HL-60 (cell line): ENCODE measurements at regions not wholly inside any gene's neighbourhood (a gene's known extent, or its start where the extent isn't known, plus 50 kb on each side); places are given as distances from the start of the nearest gene placed in this dataset.

Experiments used
- DNase-seq, 2 experiments: peaks; one replicate each; pipeline ENCODE4 v3.0.0-alpha.2; 2010 to 2020; ENCODE audit warnings: low read depth in 1 of 2, low spot score in 1 of 2
- H3K27ac ChIP-seq: fragments of 250-450 bp; sonication (Bioruptor Pico); replicated peaks from 2 replicates; pipeline ENCODE4 v1.5.1; 2020; ENCODE audit warnings: mild to moderate bottlenecking, moderate library complexity
- H3K27me3 ChIP-seq: fragments of 250-450 bp; sonication (Bioruptor Pico); 2 replicates; pipeline ENCODE4 v1.5.1; 2021; ENCODE audit warnings: mild to moderate bottlenecking, moderate library complexity; ENCODE audit not compliant: insufficient read depth, poor library complexity, severe bottlenecking
- H3K4me3 ChIP-seq: replicated peaks from 2 replicates; pipeline ENCODE4 v1.5.1; 2011; ENCODE audit warnings: mild to moderate bottlenecking, control low read depth, low read length; ENCODE audit not compliant: insufficient read depth
- GABPA ChIP-seq: IDR thresholded peaks from 2 replicates; pipeline ENCODE4 v1.6.1; 2012; ENCODE audit warnings: low read depth
- POLR2AphosphoS5 ChIP-seq: IDR thresholded peaks from 2 replicates; pipeline ENCODE4 v1.6.1; 2012; ENCODE audit warnings: low read depth
- SPI1 ChIP-seq: IDR thresholded peaks from 2 replicates; pipeline ENCODE4 v1.6.1; 2012; ENCODE audit warnings: low read depth, mild to moderate bottlenecking, borderline replicate concordance
- TF ChIP-seq, protein P1 (sequence below): IDR thresholded peaks from one replicate; pipeline ENCODE4 v1.5.1; 2011; ENCODE audit warnings: low read length, control low read depth, inconsistent platforms; ENCODE audit not compliant: insufficient read depth
- TF ChIP-seq, protein P2 (sequence below): IDR thresholded peaks from 2 replicates; pipeline ENCODE4 v1.6.1; 2012; ENCODE audit warnings: low read depth; ENCODE audit not compliant: insufficient replicate concordance

DNA sequence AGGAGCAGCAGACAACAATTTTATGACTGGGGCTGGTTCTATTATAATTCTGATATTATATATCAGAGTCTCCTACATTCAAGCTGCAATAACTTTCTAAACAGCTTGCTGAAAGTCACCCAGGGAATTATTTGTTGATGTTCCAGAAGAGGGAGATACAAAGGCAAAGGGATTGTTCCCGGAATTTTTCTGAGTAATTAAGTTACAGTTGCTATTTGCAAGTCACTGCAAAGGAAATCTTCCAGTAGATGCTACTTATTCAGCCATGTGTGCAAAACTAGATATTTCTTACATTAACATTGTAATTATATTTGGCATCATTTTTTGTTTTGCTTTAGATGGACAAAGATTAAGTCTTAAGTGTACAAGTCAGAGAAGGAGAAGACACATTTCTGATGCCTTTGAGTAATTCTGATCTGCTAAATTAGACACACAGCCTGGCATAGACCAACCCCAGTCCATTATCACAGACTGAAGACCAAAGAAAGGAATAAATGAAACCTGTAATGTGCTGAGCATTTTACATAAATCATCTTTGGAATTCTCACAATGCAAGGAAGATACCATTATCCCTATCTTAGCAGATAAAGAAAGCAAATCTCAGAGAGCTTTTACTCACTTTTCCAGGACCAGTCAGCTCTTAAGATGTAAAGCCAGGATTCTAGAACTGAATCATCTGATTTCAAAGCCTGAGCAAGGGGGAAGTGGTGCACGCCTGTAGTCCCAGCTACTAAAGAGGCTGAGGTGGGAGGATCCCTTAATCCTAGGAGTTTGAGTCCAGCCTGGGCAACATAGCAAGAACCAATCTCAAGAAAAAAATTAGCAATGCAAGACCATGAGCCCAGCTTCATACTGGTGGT lies 62.6 kb upstream of the AKAP12 start:
- Histone ChIP-seq H3K4me3 (no peak overlapping the region), H3K27ac (no peak overlapping the region), H3K27me3 (no peaks in the 10 kb centered on the region)
- no peak for TF ChIP-seq POLR2AphosphoS5
- no peak for TF ChIP-seq GABPA
- TF ChIP-seq, protein P1, sequence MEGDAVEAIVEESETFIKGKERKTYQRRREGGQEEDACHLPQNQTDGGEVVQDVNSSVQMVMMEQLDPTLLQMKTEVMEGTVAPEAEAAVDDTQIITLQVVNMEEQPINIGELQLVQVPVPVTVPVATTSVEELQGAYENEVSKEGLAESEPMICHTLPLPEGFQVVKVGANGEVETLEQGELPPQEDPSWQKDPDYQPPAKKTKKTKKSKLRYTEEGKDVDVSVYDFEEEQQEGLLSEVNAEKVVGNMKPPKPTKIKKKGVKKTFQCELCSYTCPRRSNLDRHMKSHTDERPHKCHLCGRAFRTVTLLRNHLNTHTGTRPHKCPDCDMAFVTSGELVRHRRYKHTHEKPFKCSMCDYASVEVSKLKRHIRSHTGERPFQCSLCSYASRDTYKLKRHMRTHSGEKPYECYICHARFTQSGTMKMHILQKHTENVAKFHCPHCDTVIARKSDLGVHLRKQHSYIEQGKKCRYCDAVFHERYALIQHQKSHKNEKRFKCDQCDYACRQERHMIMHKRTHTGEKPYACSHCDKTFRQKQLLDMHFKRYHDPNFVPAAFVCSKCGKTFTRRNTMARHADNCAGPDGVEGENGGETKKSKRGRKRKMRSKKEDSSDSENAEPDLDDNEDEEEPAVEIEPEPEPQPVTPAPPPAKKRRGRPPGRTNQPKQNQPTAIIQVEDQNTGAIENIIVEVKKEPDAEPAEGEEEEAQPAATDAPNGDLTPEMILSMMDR = no peak
- TF ChIP-seq, protein P2, sequence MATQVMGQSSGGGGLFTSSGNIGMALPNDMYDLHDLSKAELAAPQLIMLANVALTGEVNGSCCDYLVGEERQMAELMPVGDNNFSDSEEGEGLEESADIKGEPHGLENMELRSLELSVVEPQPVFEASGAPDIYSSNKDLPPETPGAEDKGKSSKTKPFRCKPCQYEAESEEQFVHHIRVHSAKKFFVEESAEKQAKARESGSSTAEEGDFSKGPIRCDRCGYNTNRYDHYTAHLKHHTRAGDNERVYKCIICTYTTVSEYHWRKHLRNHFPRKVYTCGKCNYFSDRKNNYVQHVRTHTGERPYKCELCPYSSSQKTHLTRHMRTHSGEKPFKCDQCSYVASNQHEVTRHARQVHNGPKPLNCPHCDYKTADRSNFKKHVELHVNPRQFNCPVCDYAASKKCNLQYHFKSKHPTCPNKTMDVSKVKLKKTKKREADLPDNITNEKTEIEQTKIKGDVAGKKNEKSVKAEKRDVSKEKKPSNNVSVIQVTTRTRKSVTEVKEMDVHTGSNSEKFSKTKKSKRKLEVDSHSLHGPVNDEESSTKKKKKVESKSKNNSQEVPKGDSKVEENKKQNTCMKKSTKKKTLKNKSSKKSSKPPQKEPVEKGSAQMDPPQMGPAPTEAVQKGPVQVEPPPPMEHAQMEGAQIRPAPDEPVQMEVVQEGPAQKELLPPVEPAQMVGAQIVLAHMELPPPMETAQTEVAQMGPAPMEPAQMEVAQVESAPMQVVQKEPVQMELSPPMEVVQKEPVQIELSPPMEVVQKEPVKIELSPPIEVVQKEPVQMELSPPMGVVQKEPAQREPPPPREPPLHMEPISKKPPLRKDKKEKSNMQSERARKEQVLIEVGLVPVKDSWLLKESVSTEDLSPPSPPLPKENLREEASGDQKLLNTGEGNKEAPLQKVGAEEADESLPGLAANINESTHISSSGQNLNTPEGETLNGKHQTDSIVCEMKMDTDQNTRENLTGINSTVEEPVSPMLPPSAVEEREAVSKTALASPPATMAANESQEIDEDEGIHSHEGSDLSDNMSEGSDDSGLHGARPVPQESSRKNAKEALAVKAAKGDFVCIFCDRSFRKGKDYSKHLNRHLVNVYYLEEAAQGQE = no peak
- no peak for TF ChIP-seq SPI1
- no peak for DNase-seq

DNA sequence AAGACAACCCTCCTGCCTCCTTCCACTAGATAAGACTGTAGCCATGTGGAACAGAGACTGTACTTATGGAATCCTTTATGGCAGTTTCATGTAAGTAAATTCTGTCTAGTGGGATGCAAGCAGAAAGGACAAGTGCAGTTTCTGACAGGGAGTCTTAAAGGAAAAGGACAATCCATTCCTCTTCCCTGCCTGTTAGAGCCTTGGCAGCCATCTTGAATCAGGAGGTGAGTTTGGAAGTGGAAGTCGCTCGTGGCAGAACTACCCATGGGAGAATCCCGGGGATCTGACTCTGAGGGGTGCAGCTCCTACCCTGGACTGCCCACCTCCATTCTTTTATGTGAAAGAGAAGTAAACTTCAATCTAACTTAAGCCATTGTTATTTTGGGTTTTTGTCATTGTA lies 61.4 kb upstream of the AKAP12 start:
- TF ChIP-seq, protein P2 = no peak
- TF ChIP-seq POLR2AphosphoS5 (no peak), SPI1 (no peak), GABPA (no peak)
- H3K27ac ChIP-seq = no peak overlapping the region

DNA sequence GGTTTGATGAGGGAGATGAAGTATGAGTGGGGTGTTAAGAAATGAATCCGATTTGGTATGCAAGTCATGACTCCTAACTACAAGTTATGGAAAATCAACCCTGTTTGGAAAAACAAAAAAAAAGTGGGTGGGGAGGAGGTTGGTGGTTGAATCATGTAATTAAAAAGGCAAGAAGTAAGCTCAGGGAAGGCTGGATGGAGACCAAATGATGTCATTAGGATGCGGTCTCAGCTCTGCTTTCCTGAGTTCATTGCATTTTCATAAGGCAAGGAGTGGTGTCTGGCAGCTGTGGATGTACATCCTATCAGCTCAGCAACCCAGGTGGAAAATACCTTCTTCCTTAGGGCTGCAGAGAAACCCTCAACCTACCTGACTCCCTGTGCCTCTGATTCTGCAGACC lies 60.4 kb upstream of the AKAP12 start:
- no peak overlapping the region for H3K4me3 ChIP-seq

More for the DNA sequence above, 61.4 kb upstream of the AKAP12 start:
- H3K4me3 ChIP-seq = no peak overlapping the region
- no peaks in the 10 kb centered on the region for H3K27me3 ChIP-seq
- no peak for DNase-seq

More for the DNA sequence above, 60.4 kb upstream of the AKAP12 start:
- Histone ChIP-seq H3K27me3 (no peaks in the 10 kb centered on the region), H3K27ac (no peak overlapping the region)
- TF ChIP-seq POLR2AphosphoS5 (no peak), GABPA (no peak), SPI1 (no peak)
- TF ChIP-seq, protein P2 = no peak
- TF ChIP-seq, protein P1 = no peak
- no peak for DNase-seq
